ENCODE measurements at regions not wholly inside any gene's neighbourhood (a gene's known extent, or its start where the extent isn't known, plus 50 kb on each side); places are given as distances from the start of the nearest gene placed in this dataset.

DNA sequence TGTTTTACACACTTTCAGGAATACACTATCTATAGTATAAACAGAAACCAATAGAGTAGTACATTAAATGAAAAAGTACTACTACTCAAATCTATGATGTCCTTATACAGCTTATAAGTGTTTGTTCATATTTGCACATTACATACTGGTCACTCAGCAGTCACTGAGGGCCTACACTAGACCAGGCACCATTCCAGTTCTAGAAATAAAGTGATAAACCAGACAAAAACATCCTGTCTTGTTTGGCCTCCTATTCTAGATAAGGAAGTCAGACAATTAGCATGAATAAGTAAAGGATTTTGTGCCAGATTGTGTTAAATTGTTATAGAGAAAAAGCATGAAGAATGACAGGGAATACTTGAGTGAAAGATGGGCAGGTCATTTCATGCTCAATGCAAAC, 219.0 kb downstream of the CRPPA start:
- TF ChIP-seq, protein P1, sequence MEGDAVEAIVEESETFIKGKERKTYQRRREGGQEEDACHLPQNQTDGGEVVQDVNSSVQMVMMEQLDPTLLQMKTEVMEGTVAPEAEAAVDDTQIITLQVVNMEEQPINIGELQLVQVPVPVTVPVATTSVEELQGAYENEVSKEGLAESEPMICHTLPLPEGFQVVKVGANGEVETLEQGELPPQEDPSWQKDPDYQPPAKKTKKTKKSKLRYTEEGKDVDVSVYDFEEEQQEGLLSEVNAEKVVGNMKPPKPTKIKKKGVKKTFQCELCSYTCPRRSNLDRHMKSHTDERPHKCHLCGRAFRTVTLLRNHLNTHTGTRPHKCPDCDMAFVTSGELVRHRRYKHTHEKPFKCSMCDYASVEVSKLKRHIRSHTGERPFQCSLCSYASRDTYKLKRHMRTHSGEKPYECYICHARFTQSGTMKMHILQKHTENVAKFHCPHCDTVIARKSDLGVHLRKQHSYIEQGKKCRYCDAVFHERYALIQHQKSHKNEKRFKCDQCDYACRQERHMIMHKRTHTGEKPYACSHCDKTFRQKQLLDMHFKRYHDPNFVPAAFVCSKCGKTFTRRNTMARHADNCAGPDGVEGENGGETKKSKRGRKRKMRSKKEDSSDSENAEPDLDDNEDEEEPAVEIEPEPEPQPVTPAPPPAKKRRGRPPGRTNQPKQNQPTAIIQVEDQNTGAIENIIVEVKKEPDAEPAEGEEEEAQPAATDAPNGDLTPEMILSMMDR (IDR thresholded peaks at IDR 0.05): no peak
- TF ChIP-seq POLR2A (IDR thresholded peaks at IDR 0.05): no peak
